GM13977 (cell line): ENCODE measurements at regions not wholly inside any gene's neighbourhood (a gene's known extent, or its start where the extent isn't known, plus 50 kb on each side); places are given as distances from the start of the nearest gene placed in this dataset.
A peak's percentile ranks its signal among the peaks of the same experiment; 100 is the strongest.

Experiments
- DNase-seq: peaks from one replicate; pipeline ENCODE4 v3.0.0; 2012; ENCODE audit warnings: low spot score
- in situ Hi-C: fragments of 300-500 bp; cut with MboI; formaldehyde crosslinking; loops from one replicate; pipeline ENCODE4 v1.12.0; 2022; ENCODE audit warnings: low sequenced_read_pairs, low pct_unique_long_range_greater_than_20kb, mixed read lengths, inconsistent platforms; ENCODE audit not compliant: unreplicated experiment
- TF ChIP-seq, protein P1 (sequence below): IDR thresholded peaks from 2 replicates; pipeline ENCODE4 v1.5.1; 2012; ENCODE audit warnings: mild to moderate bottlenecking, control low read depth; ENCODE audit not compliant: insufficient read depth; ENCODE audit errors: extremely low read depth, missing control alignments

GRCh38 chr5:81860778-81861177 lies 109.9 kb upstream of the SSBP2 start:
- TF ChIP-seq, protein P1, sequence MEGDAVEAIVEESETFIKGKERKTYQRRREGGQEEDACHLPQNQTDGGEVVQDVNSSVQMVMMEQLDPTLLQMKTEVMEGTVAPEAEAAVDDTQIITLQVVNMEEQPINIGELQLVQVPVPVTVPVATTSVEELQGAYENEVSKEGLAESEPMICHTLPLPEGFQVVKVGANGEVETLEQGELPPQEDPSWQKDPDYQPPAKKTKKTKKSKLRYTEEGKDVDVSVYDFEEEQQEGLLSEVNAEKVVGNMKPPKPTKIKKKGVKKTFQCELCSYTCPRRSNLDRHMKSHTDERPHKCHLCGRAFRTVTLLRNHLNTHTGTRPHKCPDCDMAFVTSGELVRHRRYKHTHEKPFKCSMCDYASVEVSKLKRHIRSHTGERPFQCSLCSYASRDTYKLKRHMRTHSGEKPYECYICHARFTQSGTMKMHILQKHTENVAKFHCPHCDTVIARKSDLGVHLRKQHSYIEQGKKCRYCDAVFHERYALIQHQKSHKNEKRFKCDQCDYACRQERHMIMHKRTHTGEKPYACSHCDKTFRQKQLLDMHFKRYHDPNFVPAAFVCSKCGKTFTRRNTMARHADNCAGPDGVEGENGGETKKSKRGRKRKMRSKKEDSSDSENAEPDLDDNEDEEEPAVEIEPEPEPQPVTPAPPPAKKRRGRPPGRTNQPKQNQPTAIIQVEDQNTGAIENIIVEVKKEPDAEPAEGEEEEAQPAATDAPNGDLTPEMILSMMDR = no peak
- in situ Hi-C loops = no loop called here
- no peak for DNase-seq

DNA sequence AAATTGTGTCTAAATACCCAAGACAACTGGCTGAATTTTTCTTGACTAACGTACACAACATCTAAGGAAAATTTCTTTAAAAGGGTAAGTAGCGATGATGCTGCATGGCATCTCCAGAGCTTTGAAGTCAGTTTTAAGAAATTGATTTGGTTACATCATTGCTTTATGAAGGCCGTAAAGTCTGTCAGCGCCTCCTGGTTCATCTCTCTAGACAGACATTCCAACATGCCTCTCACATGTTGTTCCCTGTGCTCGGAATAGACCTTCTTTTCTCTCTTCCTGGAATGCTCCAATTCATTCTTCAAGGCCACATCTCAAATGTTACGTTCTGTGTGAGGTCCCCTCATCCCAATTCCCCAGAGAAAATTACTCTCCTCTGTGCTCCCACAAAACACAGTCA lies 108.7 kb upstream of the SSBP2 start:
- TF ChIP-seq, protein P1 = no peak
- in situ Hi-C loops = no loop called here

GRCh38 chr5:81856948-81857928 lies 106.3 kb upstream of the SSBP2 start:
- in situ Hi-C loops = no loop called here
- DNase-seq = no peak
- TF ChIP-seq, protein P1 = peak; percentile 63

More for the DNA sequence above, 108.7 kb upstream of the SSBP2 start:
- DNase-seq = no peak

DNA sequence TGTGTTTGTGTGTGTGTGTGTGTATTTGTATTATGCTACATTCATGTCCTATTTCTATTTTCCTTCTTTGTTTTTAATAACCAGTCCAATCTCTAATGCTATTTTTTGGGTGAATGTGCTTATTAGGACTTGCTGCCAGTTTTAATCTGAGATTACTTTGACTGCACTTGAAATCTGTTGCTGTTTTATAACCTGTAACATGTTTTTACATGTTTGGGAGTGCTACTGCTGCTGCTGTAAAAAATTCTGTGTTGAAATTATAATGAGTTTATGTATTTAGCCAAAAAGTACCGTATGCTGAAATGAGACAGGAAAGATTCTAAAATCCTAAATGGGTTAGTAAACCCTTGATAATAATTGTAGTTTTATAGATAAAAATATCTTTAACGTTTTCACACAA lies 104.7 kb upstream of the SSBP2 start:
- no peak for DNase-seq
- in situ Hi-C loops = no loop called here
- TF ChIP-seq, protein P1 = no peak

DNA sequence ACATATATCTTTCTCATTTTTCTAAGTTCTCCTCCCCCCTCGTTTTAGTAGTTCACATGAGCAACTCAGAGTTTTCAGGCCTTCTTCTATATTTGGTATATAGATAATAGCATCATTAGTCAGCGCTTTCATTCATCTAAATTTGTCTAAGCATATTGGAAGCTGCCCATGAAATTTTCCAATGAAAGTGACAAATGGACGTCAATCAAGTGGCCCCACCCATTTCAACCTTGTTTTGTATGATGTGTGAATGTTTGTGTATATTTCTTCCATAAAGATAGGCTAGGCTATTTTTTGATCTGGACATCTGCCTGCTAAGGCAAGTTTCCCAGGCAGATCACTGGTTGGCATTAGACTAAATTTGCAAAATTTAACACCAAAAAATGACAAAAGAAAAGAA lies 104.0 kb upstream of the SSBP2 start:
- in situ Hi-C loops = loop anchor here (5.0 kb wide), 1 partner anchor 98 kb away; no protein-coding TSS in a partner anchor
- DNase-seq = no peak
- TF ChIP-seq, protein P1 = no peak

GRCh38 chr5:81854485-81854884 lies 103.6 kb upstream of the SSBP2 start:
- TF ChIP-seq, protein P1 = no peak
- DNase-seq = no peak
- in situ Hi-C loops = loop anchor here (5.0 kb wide), 1 partner anchor 97 kb away; no protein-coding TSS in a partner anchor
